GM23338 (cell line): ENCODE measurements at regions not wholly inside any gene's neighbourhood (a gene's known extent, or its start where the extent isn't known, plus 50 kb on each side); places are given as distances from the start of the nearest gene placed in this dataset.

Experiments
- ATAC-seq: fragments of 200-7000 bp; cut with Tn5 transposase; 3 replicates; pipeline ENCODE4 v1.9.1; 2020
- DNase-seq: peaks from one replicate; pipeline ENCODE4 v3.0.0-alpha.2; 2015; ENCODE audit warnings: low spot score
- H2AFZ ChIP-seq: fragments of 200-600 bp; sonication (generic); 2 replicates; pipeline ENCODE4 v1.8.0; 2016; ENCODE audit warnings: antibody characterized with exemption, mild to moderate bottlenecking, moderate library complexity
- H3F3A ChIP-seq: fragments of 200-600 bp; sonication (generic); replicated peaks from 2 replicates; pipeline ENCODE4 v1.8.0; 2017; ENCODE audit warnings: antibody characterized with exemption, mixed run types, low read depth
- H3K27ac ChIP-seq: fragments of 200-600 bp; sonication (generic); 2 replicates; pipeline ENCODE4 v1.6.1; 2016; ENCODE audit warnings: low read depth
- H3K27me3 ChIP-seq: fragments of 200-600 bp; sonication (generic); 2 replicates; pipeline ENCODE4 v1.8.0; 2016; ENCODE audit warnings: mild to moderate bottlenecking, mixed run types, moderate library complexity; ENCODE audit not compliant: insufficient read depth
- H3K36me3 ChIP-seq: fragments of 200-600 bp; sonication (generic); 2 replicates; pipeline ENCODE4 v1.8.0; 2016; ENCODE audit warnings: mild to moderate bottlenecking; ENCODE audit not compliant: insufficient read depth
- H3K4me1 ChIP-seq: fragments of 200-600 bp; sonication (generic); 2 replicates; pipeline ENCODE4 v1.8.0; 2016; ENCODE audit warnings: mild to moderate bottlenecking, moderate library complexity; ENCODE audit not compliant: insufficient read depth
- H3K4me2 ChIP-seq: fragments of 200-600 bp; sonication (generic); 2 replicates; pipeline ENCODE4 v1.7.1; 2017; ENCODE audit warnings: mixed run types
- H3K4me3 ChIP-seq: fragments of 200-600 bp; sonication (generic); 2 replicates; pipeline ENCODE4 v1.6.1; 2016; ENCODE audit warnings: mixed run types
- H3K79me2 ChIP-seq: fragments of 200-600 bp; sonication (generic); replicated peaks from 2 replicates; pipeline ENCODE4 v1.8.0; 2017; ENCODE audit warnings: mild to moderate bottlenecking; ENCODE audit not compliant: insufficient read depth
- H3K9me2 ChIP-seq: fragments of 200-600 bp; sonication (generic); 2 replicates; pipeline ENCODE4 v1.8.0; 2017; ENCODE audit not compliant: insufficient read depth
- H4K20me1 ChIP-seq: fragments of 200-600 bp; sonication (generic); replicated peaks from 2 replicates; pipeline ENCODE4 v1.8.0; 2017; ENCODE audit warnings: mild to moderate bottlenecking; ENCODE audit not compliant: insufficient read depth
- H3K27ac Mint-ChIP-seq: 2 replicates; pipeline ENCODE4 v1.8.0; 2020; ENCODE audit warnings: inconsistent platforms, mild to moderate bottlenecking, moderate library complexity, mixed read lengths
- H3K27me3 Mint-ChIP-seq: 3 replicates; pipeline ENCODE4 v1.8.0; 2022; ENCODE audit warnings: low read depth, mild to moderate bottlenecking, moderate library complexity, mixed read lengths, inconsistent platforms; ENCODE audit not compliant: insufficient read depth, poor library complexity
- H3K36me3 Mint-ChIP-seq: 3 replicates; pipeline ENCODE4 v1.8.0; 2021; ENCODE audit warnings: low read depth, mild to moderate bottlenecking, inconsistent platforms, moderate library complexity, mixed read lengths
- H3K4me1 Mint-ChIP-seq: 3 replicates; pipeline ENCODE4 v1.8.0; 2020; ENCODE audit warnings: mild to moderate bottlenecking, inconsistent platforms, mixed read lengths
- H3K4me3 Mint-ChIP-seq: 3 replicates; pipeline ENCODE4 v1.8.0; 2021; ENCODE audit warnings: moderate library complexity, mild to moderate bottlenecking, inconsistent platforms, mixed read lengths
- H3K9me3 Mint-ChIP-seq: 3 replicates; pipeline ENCODE4 v1.8.0; 2020; ENCODE audit warnings: moderate library complexity, mild to moderate bottlenecking, inconsistent platforms, mixed read lengths
- CREB1 ChIP-seq: fragments of 250-450 bp; sonication (Bioruptor Pico); IDR thresholded peaks from 2 replicates; pipeline ENCODE4 v1.5.0; 2020; ENCODE audit warnings: low read depth, mild to moderate bottlenecking, moderate library complexity
- CTCF ChIP-seq, 2 experiments: fragments of 200-600 bp in 1 of 2; sonication (generic) in 1 of 2; conservative IDR thresholded peaks; 2 replicates each; pipeline versions ENCODE4 v1.5.1 to v1.6.1; 2016 to 2017; ENCODE audit warnings: antibody characterized with exemption in 2 of 2, low read depth in 2 of 2, mild to moderate bottlenecking in 2 of 2, moderate library complexity in 1 of 2
- ETS1 ChIP-seq: IDR thresholded peaks from 2 replicates; pipeline ENCODE4 v1.6.1; 2016; ENCODE audit warnings: antibody characterized with exemption
- JUNB ChIP-seq: IDR thresholded peaks from one replicate; pipeline ENCODE4 v1.6.1; 2016; ENCODE audit warnings: antibody characterized with exemption; ENCODE audit not compliant: unreplicated experiment
- REST ChIP-seq: IDR thresholded peaks from one replicate; pipeline ENCODE4 v1.6.1; 2018; ENCODE audit warnings: antibody characterized with exemption; ENCODE audit not compliant: unreplicated experiment
- ZNF462 ChIP-seq: fragments of 250-450 bp; sonication (Bioruptor Pico); IDR thresholded peaks from 2 replicates; pipeline ENCODE4 v1.5.0; 2020; ENCODE audit warnings: mild to moderate bottlenecking, moderate library complexity

- no peak for ATAC-seq
These were observed 221.6 kb downstream of the RPS24 start for GRCh38 chr10:78255214-78255613.

More at GRCh38 chr10:78255214-78255613, 221.6 kb downstream of the RPS24 start:
- H3K27ac ChIP-seq, result no peak overlapping the region
- H3K4me1 ChIP-seq, result no peaks in the 10 kb centered on the region
- H3K79me2 ChIP-seq, result no peaks in the 10 kb centered on the region
- Mint-ChIP-seq H3K4me1 (no peaks in the 10 kb centered on the region), H3K36me3 (no peaks in the 10 kb centered on the region), H3K27me3 (peaks cover 5% of the 10 kb centered on the region), H3K9me3 (no peaks in the 10 kb centered on the region), H3K27ac (no peak overlapping the region; the same call in 1 of the 2 replicates), H3K4me3 (no peak overlapping the region)
- H3K4me2 ChIP-seq, result no peak overlapping the region
- TF ChIP-seq CREB1 (CRISPR knock-in tag) (no peak), JUNB (no peak), REST (no peak), ETS1 (no peak), ZNF462 (CRISPR knock-in tag) (no peak), CTCF (conservative IDR thresholded peaks at IDR 0.05; ENCODE audit: low read depth in 2 of 2) (no peak)
- H3F3A ChIP-seq, result no peaks in the 10 kb centered on the region
- no peaks in the 10 kb centered on the region for H4K20me1 ChIP-seq
- no peaks in the 10 kb centered on the region for H3K9me2 ChIP-seq
- no peak overlapping the region for H3K4me3 ChIP-seq
- DNase-seq, result no peak
- H2AFZ ChIP-seq, result no peak overlapping the region
- H3K27me3 ChIP-seq, result no peaks in the 10 kb centered on the region
- no peaks in the 10 kb centered on the region for H3K36me3 ChIP-seq
